HG03469 (cell line): ENCODE measurements at regions not wholly inside any gene's neighbourhood (a gene's known extent, or its start where the extent isn't known, plus 50 kb on each side); places are given as distances from the start of the nearest gene placed in this dataset.
"Not testable (repeated sequence)": the region's sequence is repeated elsewhere in the genome, so short reads cannot be mapped to it uniquely, and the experiment has no call there.

ENCODE experiments used
- ATAC-seq: cut with Tn5 transposase; IDR thresholded peaks from one replicate; pipeline ENCODE4 v1.9.1; 2021; ENCODE audit warnings: mild to moderate bottlenecking, moderate library complexity, moderate number of reproducible peaks; ENCODE audit not compliant: unreplicated experiment

DNA sequence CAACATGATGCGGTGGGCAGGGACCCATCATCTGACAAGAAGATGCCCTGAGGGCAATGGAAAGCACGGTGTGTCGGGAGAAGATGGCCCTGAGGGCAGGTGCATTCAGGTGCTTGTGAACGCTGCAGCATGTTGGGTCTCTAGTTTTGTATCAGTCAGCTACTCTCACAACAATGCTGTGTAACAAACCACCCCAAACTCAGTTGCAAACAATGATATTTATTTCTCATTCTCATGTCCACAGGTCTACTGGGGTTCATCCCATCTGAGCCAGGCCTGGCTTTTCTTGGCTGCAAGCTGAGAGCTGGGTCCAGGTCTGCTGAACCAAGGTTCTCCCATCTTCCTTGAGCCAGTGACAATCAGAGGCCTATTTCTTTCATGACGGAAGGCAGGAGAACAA is 461.6 kb downstream of the PREX1 start:
- ATAC-seq: no peak

DNA sequence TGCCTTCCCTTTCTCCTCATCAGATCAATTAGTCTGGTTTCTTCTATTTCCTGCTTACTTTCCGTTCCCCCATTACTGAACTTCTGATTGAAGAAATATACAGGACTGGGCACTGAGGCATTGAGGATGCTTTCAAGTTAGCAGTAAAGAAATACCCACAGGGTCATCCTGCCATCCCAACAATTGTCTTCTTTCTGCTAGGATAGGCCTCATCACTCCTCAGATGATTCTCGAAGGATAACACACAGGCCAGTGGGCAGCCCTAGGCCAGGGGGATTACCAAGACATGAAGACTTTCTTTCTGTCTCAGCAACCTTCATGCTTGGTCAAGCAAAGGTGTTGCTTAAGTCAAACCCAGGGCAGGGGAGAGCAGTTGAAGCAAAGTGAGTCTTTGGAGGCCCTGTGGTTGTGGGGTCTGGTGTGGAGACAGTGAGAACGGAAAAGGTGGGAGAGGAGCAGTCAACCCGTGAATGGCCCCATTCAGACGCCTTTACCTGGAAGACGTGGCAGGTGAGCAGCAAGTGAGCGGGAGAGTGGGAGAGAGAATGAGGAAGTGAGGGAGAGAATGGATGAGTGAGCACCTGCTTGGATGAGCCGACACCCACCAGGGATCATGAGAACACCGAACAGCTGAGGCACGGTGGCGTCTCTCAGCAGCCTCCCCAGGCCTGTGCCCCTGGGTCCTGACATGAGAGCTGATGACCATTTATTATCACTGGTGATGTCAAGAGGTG is 462.9 kb downstream of the PREX1 start:
- ATAC-seq: no peak

GRCh38 chr20:48364055-48364454 is 463.7 kb downstream of the PREX1 start:
- no peak for ATAC-seq

- ATAC-seq: peak; percentile 30
Measured at GRCh38 chr20:48360342-48360975, 467.3 kb downstream of the PREX1 start.

GRCh38 chr20:48359692-48360341 is 468.0 kb downstream of the PREX1 start:
- peak; percentile 53 for ATAC-seq

- ATAC-seq: not testable (repeated sequence)
Measured at GRCh38 chr20:48359055-48359390, 468.8 kb downstream of the PREX1 start.

GRCh38 chr20:48358176-48359054 is 469.4 kb downstream of the PREX1 start:
- ATAC-seq: no peak

DNA sequence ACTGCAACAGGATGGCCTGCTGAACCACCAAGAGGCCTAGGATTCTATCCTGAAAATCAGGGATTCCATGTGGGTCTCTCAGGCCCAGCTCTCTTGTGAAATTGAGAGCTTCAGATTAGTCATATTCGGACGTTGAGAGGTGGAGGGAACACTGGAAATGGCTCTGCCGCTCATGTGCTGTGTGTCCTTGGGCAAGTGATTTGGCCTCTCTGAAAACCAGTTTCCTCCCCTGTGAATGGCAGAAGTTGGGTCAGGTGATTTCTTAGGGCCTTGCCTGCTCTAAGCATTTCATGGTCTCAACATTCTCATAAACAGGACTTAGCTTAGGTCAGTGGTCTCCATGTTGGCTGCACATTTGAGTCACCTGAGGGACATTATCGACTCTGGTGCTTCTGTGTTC is 470.1 kb downstream of the PREX1 start:
- ATAC-seq: no peak

DNA sequence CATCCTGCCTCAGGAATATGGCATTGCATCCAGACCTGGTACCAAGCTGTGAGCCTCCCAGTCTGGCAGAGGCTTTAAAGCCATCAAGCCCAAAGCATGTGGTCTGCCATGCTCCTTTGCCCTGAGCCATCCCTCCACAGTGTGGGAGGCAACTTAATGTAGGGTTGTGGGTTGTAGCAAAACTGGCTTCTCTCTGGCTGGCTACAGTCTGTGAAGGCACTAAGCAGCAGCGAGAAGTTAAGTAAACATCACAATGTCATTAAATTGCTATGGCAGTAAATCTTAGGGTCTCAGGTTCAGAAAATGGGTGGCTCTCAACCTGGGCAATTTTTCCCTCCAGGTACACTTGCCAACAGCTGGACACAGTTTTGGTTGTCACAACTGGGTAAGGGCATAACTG is 472.9 kb downstream of the PREX1 start:
- ATAC-seq: no peak

- no peak for ATAC-seq
Measured at GRCh38 chr20:48354320-48354876, 473.4 kb downstream of the PREX1 start.

DNA sequence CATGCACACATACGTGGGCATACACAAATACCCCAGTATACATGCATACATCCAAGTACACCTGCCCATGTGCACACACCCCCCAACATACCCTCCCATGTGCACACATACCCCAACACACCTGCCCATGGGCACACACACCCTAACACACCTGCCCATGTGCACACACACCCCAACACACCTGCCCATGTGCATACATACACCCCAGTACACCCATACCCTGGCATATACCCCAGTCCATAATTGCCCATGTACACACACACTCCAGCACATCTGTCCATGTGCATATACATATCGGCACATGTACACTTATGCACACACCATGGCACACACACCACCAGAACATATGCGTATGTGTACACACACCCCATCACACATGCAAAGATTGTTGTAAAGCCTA is 475.2 kb downstream of the PREX1 start:
- ATAC-seq: no peak

GRCh38 chr20:48352042-48352441 is 475.8 kb downstream of the PREX1 start:
- ATAC-seq: no peak

DNA sequence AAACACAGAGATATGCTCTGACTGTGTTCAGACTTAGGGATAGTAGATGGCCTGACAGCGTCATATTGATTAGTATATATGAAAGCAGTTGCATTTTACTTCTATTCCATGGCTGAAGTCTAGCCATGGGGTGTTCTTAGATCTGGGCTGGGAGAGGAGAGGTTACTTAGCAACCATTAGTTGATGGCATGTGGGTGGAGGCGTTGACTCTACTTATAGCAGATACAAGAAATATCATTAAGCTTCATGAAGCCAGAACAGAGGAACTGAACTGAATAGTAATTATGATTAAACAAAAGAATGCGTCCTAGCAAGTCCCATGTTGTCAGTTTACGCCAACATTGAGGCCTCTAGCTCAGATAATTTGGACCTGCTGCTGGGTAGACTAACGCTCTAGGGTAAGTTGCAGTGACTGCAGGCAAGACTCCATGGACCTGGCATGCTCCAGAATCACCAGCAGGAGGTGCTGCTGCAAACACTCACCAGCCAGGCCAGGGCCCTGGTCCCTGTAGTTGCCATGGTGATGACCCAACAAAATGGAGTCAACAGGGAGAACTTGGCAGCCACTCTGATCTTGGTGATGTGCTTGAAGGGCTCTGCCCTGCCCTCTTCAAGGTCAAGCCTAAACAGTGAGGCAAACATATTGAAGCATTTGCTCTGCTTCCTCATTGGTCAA is 477.3 kb downstream of the PREX1 start:
- no peak for ATAC-seq

GRCh38 chr20:48349656-48350055 is 478.1 kb downstream of the PREX1 start:
- no peak for ATAC-seq

GRCh38 chr20:48348022-48348421 is 479.8 kb downstream of the PREX1 start:
- ATAC-seq: no peak

DNA sequence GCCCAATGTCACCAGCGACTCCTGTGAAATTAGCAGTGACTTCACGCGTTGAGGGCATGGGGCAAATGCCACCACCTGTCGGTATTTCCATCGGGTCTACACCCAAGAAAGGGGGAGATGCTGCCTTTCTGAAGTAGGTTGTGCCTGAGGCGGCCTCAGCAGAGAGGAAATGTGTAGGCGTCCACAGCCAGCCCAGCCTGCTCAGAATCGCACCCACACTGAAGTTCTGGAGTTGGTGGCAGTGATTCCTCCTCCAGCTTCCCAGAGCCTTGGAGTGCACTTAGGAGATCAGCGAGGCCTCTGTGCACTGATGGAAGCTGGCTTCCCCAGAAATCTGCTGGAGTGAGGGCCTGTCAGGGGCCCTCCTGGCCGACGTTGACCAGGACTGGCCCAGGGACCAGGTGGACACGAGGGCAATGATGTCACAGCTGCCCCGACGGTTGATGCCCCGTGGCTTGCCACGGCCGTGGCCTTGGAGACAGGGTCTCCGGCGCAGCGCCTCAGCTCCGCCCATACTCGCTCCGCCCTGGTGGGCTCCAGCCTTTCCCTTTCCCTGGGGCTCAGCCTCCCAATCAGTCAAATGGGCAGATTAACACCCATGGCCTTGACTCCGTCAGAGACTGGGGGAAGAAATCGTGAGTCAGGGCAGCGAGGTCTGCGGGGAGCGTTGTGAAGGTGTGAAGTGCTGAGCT is 484.8 kb downstream of the PREX1 start:
- ATAC-seq: no peak

DNA sequence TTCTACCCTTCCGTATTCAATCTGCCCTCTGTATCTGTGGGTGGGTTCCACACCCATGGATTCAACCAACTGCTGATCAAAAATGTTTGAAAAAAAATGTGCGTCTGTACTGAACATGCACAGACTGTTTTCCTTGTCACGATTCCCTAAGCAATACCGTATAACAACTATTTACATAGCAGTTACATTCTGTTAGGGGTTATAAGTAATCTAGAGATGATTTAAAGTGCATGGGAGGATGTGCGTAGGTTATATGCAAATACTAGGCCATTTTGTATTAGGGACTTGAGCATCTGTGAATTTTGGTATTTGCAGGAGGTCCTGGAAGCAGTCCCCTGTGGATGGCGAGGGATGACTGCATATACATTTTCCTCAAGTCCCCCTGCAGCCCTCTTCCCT is 486.9 kb downstream of the PREX1 start:
- ATAC-seq: no peak

GRCh38 chr20:48339986-48340882 is 487.6 kb downstream of the PREX1 start:
- no peak for ATAC-seq
